OCI-LY1 (cell line): ENCODE measurements at regions not wholly inside any gene's neighbourhood (a gene's known extent, or its start where the extent isn't known, plus 50 kb on each side); places are given as distances from the start of the nearest gene placed in this dataset.

Source experiments
- EZH2 ChIP-seq: fragments of 200-600 bp; sonication (generic), shearing (Covaris generic); IDR thresholded peaks from 2 replicates; pipeline ENCODE4 v1.8.0; 2017; ENCODE audit warnings: borderline replicate concordance, mixed run types, mild to moderate bottlenecking, antibody characterized with exemption, low read length, moderate library complexity, mixed read lengths
- TF ChIP-seq, protein P1 (sequence below): fragments of 200-600 bp; sonication (generic), shearing (Covaris generic); IDR thresholded peaks from 2 replicates; pipeline ENCODE4 v1.5.1; 2017; ENCODE audit warnings: mild to moderate bottlenecking, antibody characterized with exemption, low read length, moderate library complexity, mixed read lengths

DNA sequence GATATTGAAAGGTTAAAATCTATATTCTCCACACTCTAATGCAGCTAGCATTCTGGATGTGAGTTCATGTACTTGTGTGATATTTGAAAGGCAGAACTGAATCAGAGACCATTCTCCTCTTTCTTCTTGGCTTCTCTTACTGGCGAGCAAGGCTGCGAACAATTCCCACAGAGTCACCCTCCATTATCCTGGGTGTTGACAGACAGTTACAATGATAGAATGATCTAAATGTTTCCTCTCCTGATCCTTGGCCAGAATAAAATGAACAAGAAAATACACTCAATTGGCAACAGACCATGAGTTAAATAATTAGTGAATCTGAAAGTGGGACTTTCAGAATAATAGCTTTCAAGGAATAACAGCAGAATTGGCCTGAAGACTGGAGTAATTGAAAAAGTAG, 342.8 kb downstream of the RAPGEF2 start:
- TF ChIP-seq, protein P1, sequence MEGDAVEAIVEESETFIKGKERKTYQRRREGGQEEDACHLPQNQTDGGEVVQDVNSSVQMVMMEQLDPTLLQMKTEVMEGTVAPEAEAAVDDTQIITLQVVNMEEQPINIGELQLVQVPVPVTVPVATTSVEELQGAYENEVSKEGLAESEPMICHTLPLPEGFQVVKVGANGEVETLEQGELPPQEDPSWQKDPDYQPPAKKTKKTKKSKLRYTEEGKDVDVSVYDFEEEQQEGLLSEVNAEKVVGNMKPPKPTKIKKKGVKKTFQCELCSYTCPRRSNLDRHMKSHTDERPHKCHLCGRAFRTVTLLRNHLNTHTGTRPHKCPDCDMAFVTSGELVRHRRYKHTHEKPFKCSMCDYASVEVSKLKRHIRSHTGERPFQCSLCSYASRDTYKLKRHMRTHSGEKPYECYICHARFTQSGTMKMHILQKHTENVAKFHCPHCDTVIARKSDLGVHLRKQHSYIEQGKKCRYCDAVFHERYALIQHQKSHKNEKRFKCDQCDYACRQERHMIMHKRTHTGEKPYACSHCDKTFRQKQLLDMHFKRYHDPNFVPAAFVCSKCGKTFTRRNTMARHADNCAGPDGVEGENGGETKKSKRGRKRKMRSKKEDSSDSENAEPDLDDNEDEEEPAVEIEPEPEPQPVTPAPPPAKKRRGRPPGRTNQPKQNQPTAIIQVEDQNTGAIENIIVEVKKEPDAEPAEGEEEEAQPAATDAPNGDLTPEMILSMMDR: no peak
- no peak for TF ChIP-seq EZH2
